Stomach (tissue), 4 donors: ENCODE measurements at regions not wholly inside any gene's neighbourhood (a gene's known extent, or its start where the extent isn't known, plus 50 kb on each side); places are given as distances from the start of the nearest gene placed in this dataset.

Experiments
- POLR2A ChIP-seq, 4 donors: fragments of 450-650 bp; IDR thresholded peaks; one replicate each; pipeline ENCODE4 v1.6.1; 2016; ENCODE audit warnings: antibody characterized with exemption in 4 of 4, control low read depth in 2 of 4, mild to moderate bottlenecking in 1 of 4, moderate library complexity in 1 of 4
- POLR2AphosphoS5 ChIP-seq, 3 donors: sonication (generic); formaldehyde crosslinking; IDR thresholded peaks; one replicate each; pipeline ENCODE4 v1.6.1; 2016; ENCODE audit warnings: antibody characterized with exemption in 3 of 3
- TF ChIP-seq, protein P1 (sequence below), 7 experiments: fragments of 450-650 bp in 4 of 7; fragments of 200-600 bp in 3 of 7; sonication (generic) in 3 of 7; IDR thresholded peaks; one replicate each; pipeline ENCODE4 v1.5.1; 2016 to 2019; ENCODE audit warnings: antibody characterized with exemption in 7 of 7, control low read depth in 2 of 7, mild to moderate bottlenecking in 1 of 7

DNA sequence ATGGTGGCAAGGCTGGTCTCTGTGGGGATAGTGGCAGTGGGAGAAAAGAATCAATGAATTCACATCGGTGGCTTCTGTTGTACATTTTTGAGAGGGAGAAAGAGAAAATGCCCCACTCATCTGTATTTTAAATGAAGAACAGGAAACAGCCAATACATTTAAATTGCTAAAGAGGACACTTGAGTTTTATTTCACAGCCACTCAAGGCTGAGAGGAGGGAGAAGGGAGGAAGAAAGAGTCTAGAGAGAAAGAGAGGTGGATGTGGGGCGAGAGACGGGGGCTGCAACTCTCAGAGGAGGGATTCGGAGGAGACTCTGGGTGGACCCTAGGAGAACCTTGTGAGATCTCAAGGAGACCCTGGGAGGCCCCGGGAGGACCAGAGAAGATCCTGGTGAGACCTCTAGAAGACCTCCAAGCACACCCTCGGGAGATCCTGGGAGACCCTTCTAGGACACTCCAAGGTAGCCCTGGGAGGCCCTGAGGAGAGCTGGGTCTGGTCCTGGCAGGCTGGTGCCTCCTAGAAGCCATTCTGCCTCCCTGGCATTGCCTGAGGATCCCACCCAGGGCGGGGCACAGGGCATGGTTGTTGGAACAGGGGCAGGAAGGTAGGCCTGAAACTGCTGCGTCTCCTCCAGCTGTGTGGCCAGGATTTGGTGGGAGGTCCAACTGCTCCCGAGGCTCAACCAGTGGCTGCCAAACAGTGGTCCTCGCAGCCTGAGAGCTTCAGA, 91.0 kb upstream of the SHISAL1 start:
- TF ChIP-seq, protein P1, sequence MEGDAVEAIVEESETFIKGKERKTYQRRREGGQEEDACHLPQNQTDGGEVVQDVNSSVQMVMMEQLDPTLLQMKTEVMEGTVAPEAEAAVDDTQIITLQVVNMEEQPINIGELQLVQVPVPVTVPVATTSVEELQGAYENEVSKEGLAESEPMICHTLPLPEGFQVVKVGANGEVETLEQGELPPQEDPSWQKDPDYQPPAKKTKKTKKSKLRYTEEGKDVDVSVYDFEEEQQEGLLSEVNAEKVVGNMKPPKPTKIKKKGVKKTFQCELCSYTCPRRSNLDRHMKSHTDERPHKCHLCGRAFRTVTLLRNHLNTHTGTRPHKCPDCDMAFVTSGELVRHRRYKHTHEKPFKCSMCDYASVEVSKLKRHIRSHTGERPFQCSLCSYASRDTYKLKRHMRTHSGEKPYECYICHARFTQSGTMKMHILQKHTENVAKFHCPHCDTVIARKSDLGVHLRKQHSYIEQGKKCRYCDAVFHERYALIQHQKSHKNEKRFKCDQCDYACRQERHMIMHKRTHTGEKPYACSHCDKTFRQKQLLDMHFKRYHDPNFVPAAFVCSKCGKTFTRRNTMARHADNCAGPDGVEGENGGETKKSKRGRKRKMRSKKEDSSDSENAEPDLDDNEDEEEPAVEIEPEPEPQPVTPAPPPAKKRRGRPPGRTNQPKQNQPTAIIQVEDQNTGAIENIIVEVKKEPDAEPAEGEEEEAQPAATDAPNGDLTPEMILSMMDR (IDR thresholded peaks at IDR 0.05) = no peak
- TF ChIP-seq POLR2A (IDR thresholded peaks at IDR 0.05) (no peak), POLR2AphosphoS5 (IDR thresholded peaks at IDR 0.05) (no peak)
